GM19438 (cell line): ENCODE measurements at regions not wholly inside any gene's neighbourhood (a gene's known extent, or its start where the extent isn't known, plus 50 kb on each side); places are given as distances from the start of the nearest gene placed in this dataset.

Source experiments
- ATAC-seq: cut with Tn5 transposase; IDR thresholded peaks from one replicate; pipeline ENCODE4 v1.9.1; 2021; ENCODE audit warnings: low read depth; ENCODE audit not compliant: unreplicated experiment

GRCh38 chr3:106157411-106157810, 288.6 kb upstream of the CBLB start:
- ATAC-seq: no peak

GRCh38 chr3:106160396-106160795, 291.6 kb upstream of the CBLB start:
- no peak for ATAC-seq

- no peak for ATAC-seq
Measured at GRCh38 chr3:106161246-106161645, 292.4 kb upstream of the CBLB start.

- ATAC-seq: no peak
Measured at GRCh38 chr3:106167728-106168127, 298.9 kb upstream of the CBLB start.

GRCh38 chr3:106168962-106169750, 300.3 kb upstream of the CBLB start:
- ATAC-seq: no peak

- no peak for ATAC-seq
Measured at GRCh38 chr3:106170636-106171035, 301.8 kb upstream of the CBLB start.

DNA sequence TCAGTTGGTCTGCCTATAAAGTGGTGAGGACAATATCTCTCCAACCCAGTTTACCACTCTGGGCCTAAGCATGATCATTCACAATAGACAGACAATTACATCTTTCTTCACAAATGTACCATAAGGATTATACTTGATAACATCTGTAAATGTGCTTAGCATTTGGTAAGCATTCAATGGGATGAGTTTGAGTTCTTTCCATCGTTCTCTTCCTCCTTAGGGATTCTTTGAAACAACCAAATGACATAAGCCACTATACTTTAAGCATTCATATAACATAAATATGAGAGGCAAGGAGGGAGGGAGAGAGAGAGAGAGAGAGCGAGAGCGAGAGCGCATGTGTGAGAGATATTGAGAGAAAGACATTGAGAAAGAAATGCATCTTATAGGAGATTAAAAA, 303.3 kb upstream of the CBLB start:
- no peak for ATAC-seq

DNA sequence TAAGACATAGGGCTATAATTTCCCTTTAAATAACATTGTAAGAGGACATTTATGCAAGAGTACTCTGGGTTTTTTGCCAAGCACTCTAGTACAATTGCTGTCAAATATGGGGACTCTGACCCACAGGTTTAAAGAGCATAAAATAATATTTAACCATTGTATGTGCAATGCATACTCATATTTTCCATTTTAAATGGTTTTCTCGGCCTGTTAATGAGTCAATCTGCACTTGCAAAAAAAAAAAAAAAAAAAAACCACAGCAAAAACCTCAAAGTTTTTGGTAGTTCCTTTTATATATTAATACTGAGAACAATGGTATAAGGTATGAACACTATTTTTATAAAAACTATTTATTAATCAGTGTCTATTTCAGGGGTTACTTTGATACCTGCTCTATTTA, 304.0 kb upstream of the CBLB start:
- ATAC-seq: no peak

DNA sequence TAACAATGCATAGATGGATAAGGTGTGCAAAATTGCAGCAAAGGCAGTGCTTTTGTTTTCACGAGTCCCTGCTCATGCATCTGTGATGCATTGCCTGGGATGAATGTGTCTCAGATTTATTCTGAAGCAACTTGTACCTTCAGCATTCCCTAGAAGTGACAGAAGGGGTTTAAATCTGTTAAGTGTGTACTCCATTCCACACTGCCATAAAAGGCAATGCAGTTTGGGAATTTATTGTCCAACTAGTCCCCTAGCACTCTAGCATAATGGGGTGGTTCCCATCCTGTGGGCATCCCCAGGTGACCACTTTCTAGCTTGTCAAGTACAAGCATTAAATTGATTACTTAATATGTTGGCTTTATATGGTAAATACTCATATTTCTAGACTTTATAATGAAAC, 306.5 kb upstream of the CBLB start:
- ATAC-seq: no peak

GRCh38 chr3:106176734-106177133, 307.9 kb upstream of the CBLB start:
- ATAC-seq: peak; percentile 87

DNA sequence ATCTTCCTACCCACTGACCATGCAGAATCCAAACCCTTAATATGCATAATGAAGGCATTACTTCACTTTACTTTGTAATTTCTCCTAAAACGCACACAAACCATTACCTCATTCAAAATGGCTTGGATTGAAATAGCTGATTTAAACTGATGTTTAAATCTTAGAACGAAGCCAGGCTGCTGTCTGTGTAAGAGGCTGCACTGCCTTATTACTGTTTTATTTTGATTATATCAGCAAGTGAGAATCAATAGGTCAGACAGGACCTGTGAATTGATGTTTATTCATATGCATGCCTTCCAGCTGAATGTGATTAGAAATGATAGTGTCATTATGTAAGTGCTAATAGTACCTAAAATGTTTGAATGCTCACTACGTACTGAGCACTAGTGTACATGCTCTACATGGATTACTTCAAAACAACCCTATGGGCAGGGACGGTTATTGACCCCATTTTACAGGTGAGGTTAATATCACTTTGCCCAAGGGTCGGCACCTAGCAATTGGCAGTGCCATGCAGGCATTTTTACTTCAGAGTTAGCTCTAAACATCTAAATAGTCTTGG, 314.2 kb upstream of the CBLB start:
- ATAC-seq: no peak

DNA sequence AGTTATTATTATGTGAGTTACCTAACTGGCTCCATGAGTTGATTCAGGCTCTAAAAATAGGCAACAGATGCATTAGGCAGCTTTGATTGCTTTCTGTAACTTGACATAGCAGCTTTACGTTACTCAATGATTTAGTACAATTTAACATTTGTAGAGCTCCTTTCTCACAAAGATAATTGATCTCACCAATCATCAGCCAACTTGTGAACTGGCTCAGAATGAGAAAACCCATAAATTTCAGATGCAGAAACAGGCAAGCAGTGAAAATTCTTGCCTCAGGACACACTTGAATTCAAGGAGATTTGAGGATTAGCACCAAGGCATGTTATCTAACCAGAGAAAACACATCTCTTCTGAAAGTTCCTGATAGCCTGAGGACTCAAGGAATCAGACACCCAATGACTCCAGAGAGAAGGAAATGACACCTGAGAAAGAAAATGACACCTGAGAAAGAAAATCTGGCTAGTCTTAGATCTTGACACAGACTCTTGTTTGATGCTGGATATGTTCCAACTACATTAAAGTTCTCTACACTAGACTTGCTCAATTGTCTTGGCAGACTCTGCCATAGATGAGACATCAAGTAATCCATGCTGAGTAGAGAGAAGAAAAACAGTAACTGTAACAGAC, 315.1 kb upstream of the CBLB start:
- no peak for ATAC-seq

DNA sequence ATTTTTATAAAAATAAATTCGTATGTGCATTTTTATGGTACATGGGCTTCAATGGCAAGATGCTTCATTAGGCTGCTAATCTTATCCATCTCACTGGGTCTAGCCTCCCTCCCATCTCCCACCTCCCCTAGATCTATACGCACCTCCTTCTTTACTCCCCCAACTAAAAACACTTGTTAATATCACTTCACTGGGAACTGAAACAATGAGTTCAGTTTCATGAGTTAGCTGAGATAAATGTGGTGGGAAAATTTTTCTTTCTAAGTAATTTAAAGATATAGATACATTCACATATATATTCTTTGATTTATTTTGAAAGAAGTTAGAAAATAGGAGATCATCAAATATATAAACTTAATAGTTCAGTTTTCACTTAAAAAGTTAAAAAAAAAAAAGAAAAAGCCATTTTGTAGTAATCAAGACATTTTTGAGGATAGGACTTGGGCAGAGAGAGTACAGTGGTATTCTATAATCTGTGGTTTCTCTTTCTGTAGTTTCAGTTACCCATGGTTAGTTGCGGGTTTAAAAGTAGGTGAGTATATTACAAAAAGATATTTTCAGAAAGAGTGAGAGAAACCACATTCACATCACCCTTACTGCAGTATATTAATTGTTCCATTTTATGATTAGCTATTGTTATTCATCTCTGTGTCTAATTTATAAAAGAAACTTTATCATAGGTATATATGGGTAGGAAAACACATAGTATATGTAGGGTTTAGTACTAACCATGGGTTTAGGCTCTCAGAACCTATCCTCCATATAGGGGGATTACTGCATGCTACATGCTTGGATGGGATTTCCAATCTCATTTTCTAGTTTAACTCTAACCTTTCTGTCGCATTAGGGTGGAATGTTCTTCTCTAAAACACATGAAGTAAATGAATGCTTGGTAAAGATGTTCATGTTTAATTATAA, 316.0 kb upstream of the CBLB start:
- ATAC-seq: peak; percentile 94

DNA sequence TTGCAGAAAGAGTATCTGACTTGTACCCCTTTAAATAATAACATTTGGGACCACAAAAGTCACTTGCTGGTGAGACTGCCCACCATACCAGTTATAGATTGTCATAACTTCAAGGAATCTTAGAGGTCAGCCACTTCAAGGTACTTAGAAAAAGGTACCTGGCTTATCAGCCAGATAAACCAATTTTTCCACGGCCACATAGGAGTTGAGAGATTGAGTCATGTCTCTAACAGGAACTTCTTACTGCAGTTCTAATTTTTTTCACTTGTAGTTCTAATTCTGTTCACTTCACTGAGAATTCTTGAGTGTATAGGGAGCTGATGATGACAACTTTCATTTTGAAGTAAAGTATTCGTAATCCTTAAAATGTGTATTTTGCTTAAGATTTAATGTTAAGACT, 317.1 kb upstream of the CBLB start:
- no peak for ATAC-seq

GRCh38 chr3:106190296-106190695, 321.5 kb upstream of the CBLB start:
- no peak for ATAC-seq

DNA sequence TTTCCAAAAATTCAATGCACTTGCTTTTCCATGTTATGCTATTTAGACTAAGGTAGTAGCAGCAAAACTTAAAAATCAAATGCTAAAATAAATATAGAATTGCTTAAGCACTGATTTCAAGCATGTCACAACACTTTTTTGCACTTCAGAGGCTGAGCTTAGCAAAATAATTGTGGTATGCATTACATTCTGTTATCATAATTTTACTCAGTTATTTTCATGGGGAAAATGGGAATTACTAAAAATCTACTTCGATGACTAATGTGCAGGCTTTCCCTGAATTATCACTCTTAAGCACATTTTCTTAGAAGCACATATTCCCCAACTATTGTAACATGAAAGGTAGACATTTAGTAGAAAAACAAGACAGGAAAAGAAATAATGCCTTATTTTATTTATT, 322.4 kb upstream of the CBLB start:
- no peak for ATAC-seq

GRCh38 chr3:106191913-106192312, 323.1 kb upstream of the CBLB start:
- ATAC-seq: no peak

DNA sequence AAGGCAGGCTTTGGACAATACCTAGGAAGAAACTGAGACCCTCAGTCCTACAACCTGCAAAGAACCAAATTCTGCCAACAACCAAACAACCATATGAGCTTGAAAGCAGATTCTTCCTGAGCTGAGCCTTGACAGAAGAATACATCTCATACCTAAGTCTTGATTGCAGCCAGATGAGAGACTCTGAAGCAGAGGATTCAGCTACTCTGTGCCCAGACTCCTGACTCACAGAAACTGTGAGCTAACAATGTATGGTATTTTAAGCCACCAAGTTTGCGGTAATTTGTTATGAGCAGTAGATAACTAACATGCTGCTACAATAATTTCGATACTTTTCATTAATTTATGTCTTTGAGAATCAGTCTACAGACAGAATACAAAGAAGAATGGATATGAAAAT, 325.1 kb upstream of the CBLB start:
- ATAC-seq: no peak

DNA sequence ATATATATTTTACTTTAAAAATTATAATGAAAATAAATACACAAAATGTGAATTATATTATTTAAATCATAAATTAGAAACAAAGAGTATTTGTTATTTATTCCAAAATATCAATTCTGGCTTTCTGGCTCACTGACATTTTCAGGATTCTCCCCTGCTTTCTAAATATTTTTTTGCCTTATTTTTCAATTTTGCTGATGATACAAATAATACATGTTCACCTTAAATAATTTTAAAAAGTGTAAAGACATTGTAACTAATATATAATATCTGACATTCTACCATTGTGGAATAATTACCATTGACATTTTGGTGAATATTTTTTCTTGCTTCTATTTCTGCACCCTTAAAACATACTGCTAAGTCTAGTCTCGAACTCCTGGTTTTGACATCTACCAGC, 325.9 kb upstream of the CBLB start:
- ATAC-seq: no peak

DNA sequence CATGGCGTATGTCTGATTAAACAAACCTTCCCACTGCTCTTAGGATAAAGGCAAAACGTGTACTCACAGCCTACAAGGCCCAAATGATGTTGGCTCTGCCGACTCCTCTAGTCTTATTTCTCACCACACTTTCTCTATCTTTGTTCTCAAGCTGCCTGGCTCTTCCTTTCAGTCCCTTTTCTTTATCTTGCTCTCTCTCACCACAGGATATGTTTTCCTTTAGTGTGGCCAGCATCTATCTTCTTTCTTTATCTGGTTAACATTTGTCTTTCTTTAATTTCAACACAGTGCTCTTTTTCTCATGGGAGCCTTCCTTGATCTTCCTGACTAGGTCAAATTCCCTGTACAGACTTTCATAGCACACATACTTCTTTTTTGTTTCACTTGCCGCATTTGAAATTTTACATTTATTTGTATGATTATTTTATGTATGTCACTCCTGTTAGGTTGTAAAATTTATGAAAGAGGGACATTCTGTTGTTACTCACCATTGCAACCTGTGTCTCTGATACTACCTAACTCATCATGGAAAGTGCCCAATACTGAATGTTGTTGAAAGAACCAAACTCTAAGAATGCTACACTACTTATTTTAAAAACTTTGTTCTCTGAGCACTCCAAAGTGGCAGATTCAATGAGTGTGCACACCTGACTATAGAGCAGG, 328.9 kb upstream of the CBLB start:
- no peak for ATAC-seq
